B cell (primary cell): ENCODE measurements at regions not wholly inside any gene's neighbourhood (a gene's known extent, or its start where the extent isn't known, plus 50 kb on each side); places are given as distances from the start of the nearest gene placed in this dataset.

Source experiments
- ATAC-seq: fragments of 200-7000 bp; cut with Tn5 transposase; one replicate; pipeline ENCODE4 v1.10.0; 2021; ENCODE audit warnings: low read depth, mild to moderate bottlenecking, moderate number of reproducible peaks, moderate library complexity
- CTCF ChIA-PET: fragments of 350-600 bp; sonication (Branson Sonifier 250); formaldehyde crosslinking; loops from one replicate; lab custom pipeline; 2021; ENCODE audit warnings: antibody characterized with exemption, inconsistent platforms; lab: Charles Lee
- POLR2A ChIA-PET: fragments of 350-600 bp; sonication (Branson Sonifier 250); formaldehyde crosslinking; loops from one replicate; lab custom pipeline; 2021; ENCODE audit warnings: antibody characterized with exemption; lab: Charles Lee
- DNase-seq: peaks from one replicate; pipeline ENCODE4 v3.0.0; 2013
- H2AFZ ChIP-seq: 2 replicates; pipeline ENCODE4 v1.6.1; 2012; ENCODE audit warnings: mild to moderate bottlenecking, low read depth, low read length; ENCODE audit not compliant: insufficient read depth, poor library complexity, severe bottlenecking
- H3K27ac ChIP-seq, 2 donors: 1 replicate in 1 of 2; 2 replicates in 1 of 2; pipeline ENCODE4 v1.5.1; 2012 to 2013; ENCODE audit warnings: low read length in 2 of 2, mild to moderate bottlenecking in 2 of 2, moderate library complexity in 1 of 2
- H3K27me3 ChIP-seq, 4 experiments: fragments of 200-600 bp in 1 of 4; sonication (generic) in 1 of 4; replicated peaks in 1 of 4; 1 replicate in 2 of 4; 2 replicates in 2 of 4; pipeline versions ENCODE4 v1.6.1 to v1.7.0; 2013 to 2016; ENCODE audit warnings: low read length in 3 of 4, mild to moderate bottlenecking in 2 of 4, mixed read lengths in 1 of 4, moderate library complexity in 1 of 4; ENCODE audit not compliant: insufficient read depth in 4 of 4, control insufficient read depth in 3 of 4; ENCODE audit errors: control extremely low read depth in 1 of 4
- H3K36me3 ChIP-seq, 2 experiments: replicated peaks in 1 of 2; 1 replicate in 1 of 2; 2 replicates in 1 of 2; pipeline versions ENCODE4 v1.6.1 to v1.7.1; 2013; ENCODE audit warnings: low read length in 1 of 2; ENCODE audit not compliant: insufficient read depth in 2 of 2, control insufficient read depth in 1 of 2; ENCODE audit errors: control extremely low read depth in 1 of 2, extremely low read depth in 1 of 2
- H3K4me1 ChIP-seq, 2 donors: fragments of 200-600 bp in 1 of 2; sonication (generic) in 1 of 2; 1 replicate in 1 of 2; 2 replicates in 1 of 2; pipeline versions ENCODE4 v1.5.1 to v1.6.1; 2013 to 2017; ENCODE audit warnings: low read length in 2 of 2; ENCODE audit not compliant: control insufficient read depth in 2 of 2, insufficient read depth in 2 of 2
- H3K4me2 ChIP-seq: replicated peaks from 2 replicates; pipeline ENCODE3; 2012; ENCODE audit warnings: mild to moderate bottlenecking, low read depth, low read length; ENCODE audit not compliant: poor library complexity, severe bottlenecking
- H3K4me3 ChIP-seq, 5 experiments: fragments of 200-600 bp in 1 of 5; sonication (generic) in 1 of 5; 1 replicate in 3 of 5; 2 replicates in 2 of 5; pipeline versions ENCODE4 v1.5.1 to v1.7.0; 2011 to 2016; ENCODE audit warnings: low read length in 4 of 5, mild to moderate bottlenecking in 4 of 5, low read depth in 2 of 5, control low read depth in 1 of 5, moderate library complexity in 1 of 5; ENCODE audit not compliant: insufficient read depth in 1 of 5; ENCODE audit errors: control extremely low read depth in 1 of 5, extremely low read depth in 1 of 5
- H3K79me2 ChIP-seq: fragments of 200-600 bp; sonication (generic); one replicate; pipeline ENCODE4 v1.6.0; 2016; ENCODE audit warnings: low read length; ENCODE audit not compliant: control insufficient read depth, insufficient read depth
- H3K9ac ChIP-seq: fragments of 200-600 bp; sonication (generic); 2 replicates; pipeline ENCODE4 v1.6.1; 2017; ENCODE audit warnings: mild to moderate bottlenecking, low read length, moderate library complexity
- H3K9me3 ChIP-seq, 3 donors: one replicate each; pipeline versions ENCODE4 v1.6.1 to v1.7.1; 2013; ENCODE audit warnings: low read length in 2 of 3; ENCODE audit not compliant: control insufficient read depth in 2 of 3, insufficient read depth in 1 of 3; ENCODE audit errors: control extremely low read depth in 1 of 3
- H4K20me1 ChIP-seq: 2 replicates; pipeline ENCODE4 v1.6.0; 2012; ENCODE audit warnings: mild to moderate bottlenecking, low read length; ENCODE audit not compliant: insufficient read depth, control insufficient read depth, poor library complexity, severe bottlenecking
- H3K27ac Mint-ChIP-seq: one replicate; pipeline ENCODE4 v1.8.0; 2021; ENCODE audit warnings: mixed read lengths
- H3K27me3 Mint-ChIP-seq: one replicate; pipeline ENCODE4 v1.8.0; 2021; ENCODE audit warnings: mixed read lengths
- H3K4me1 Mint-ChIP-seq: one replicate; pipeline ENCODE4 v1.8.0; 2021; ENCODE audit warnings: mixed read lengths
- H3K4me3 Mint-ChIP-seq: one replicate; pipeline ENCODE4 v1.8.0; 2021; ENCODE audit warnings: mixed read lengths
- H3K9me3 Mint-ChIP-seq: one replicate; pipeline ENCODE4 v1.8.0; 2022; ENCODE audit warnings: mixed read lengths; ENCODE audit not compliant: insufficient read depth
- CTCF ChIP-seq: fragments of 200-600 bp; IDR thresholded peaks from one replicate; pipeline ENCODE4 v1.8.0; 2022; ENCODE audit warnings: antibody characterized with exemption, mild to moderate bottlenecking
- EZH2 ChIP-seq: IDR thresholded peaks from 2 replicates; pipeline ENCODE4 v1.6.1; 2012; ENCODE audit warnings: borderline replicate concordance, low read depth, mild to moderate bottlenecking, moderate library complexity, low read length; ENCODE audit not compliant: insufficient read depth, poor library complexity, severe bottlenecking
- whole genome bisulfite sequencing: methylation state at CpG from one replicate; pipeline ENCODE4 v1.1.5; 2013; ENCODE audit warnings: missing lambda C conversion rate; ENCODE audit not compliant: insufficient coverage; 5-methylcytosine and 5-hydroxymethylcytosine counted together
- intact Hi-C: fragments of 100-400 bp; cut with micrococcal nuclease; formaldehyde crosslinking; loops from one replicate; pipeline ENCODE4 v1.10.0; 2022

DNA sequence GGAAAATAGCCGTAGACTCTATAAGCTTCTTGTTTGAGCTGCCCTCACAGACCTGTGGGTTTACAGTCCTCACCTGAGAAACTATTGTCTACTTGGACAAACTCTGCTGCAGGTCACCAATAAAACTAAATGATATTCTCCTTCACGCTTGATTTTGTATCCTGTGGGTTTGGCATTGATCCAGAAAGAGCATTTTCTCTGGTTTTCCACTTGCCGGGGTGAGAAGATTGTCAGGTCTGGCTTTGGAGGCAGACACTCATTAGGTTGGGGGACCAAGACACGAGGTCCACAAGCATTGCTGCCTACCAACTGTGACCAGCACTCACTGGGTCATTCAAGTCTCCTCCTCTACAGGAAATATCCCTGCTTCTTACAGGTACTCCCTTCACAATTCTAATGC is 68.5 kb downstream of the CDC14C start:
- H3K27me3 ChIP-seq: no peaks in the 10 kb centered on the region
- TF ChIP-seq CTCF (no peak), EZH2 (no peak)
- no peak overlapping the region for H3K27ac Mint-ChIP-seq

GRCh38 chr7:49001610-49002033 is 77.3 kb downstream of the CDC14C start:
- H3K36me3 ChIP-seq: no peaks in the 10 kb centered on the region
- H3K9me3 ChIP-seq: peaks cover 0 to 3% (median 0%) of the 10 kb centered on the region in 3 donors
- H3K27ac Mint-ChIP-seq: no peak overlapping the region
- no peak overlapping the region for H3K27ac ChIP-seq
- POLR2A ChIA-PET: no interaction called here
- no peaks in the 10 kb centered on the region for H3K4me1 Mint-ChIP-seq
- 13% methylated on average over 1 of the region's 1 CpG for WGBS
- H2AFZ ChIP-seq: no peak overlapping the region
- H3K4me3 Mint-ChIP-seq: no peak overlapping the region
- peaks cover 2% of the 10 kb centered on the region for H3K9me3 Mint-ChIP-seq
- H3K27me3 ChIP-seq: no peaks in the 10 kb centered on the region
- H3K4me2 ChIP-seq: no peak overlapping the region
- intact Hi-C loops: no loop called here
- no peak for ATAC-seq
- CTCF ChIA-PET: no interaction called here
- no peak overlapping the region for H3K4me3 ChIP-seq
- no peaks in the 10 kb centered on the region for H3K4me1 ChIP-seq
- no peak for DNase-seq
- no peaks in the 10 kb centered on the region for H3K79me2 ChIP-seq
- no peaks in the 10 kb centered on the region for H4K20me1 ChIP-seq
- TF ChIP-seq EZH2 (no peak), CTCF (no peak)
- no peaks in the 10 kb centered on the region for H3K27me3 Mint-ChIP-seq
- no peak overlapping the region for H3K9ac ChIP-seq

More for the DNA sequence above, 68.5 kb downstream of the CDC14C start:
- Histone ChIP-seq H3K4me3 (no peak overlapping the region), H2AFZ (no peak overlapping the region), H3K4me2 (no peak overlapping the region), H3K79me2 (no peaks in the 10 kb centered on the region), H3K9me3 (no peaks in the 10 kb centered on the region), H3K4me1 (no peaks in the 10 kb centered on the region), H3K9ac (no peak overlapping the region), H4K20me1 (no peaks in the 10 kb centered on the region), H3K27ac (no peak overlapping the region), H3K36me3 (no peaks in the 10 kb centered on the region)
- Mint-ChIP-seq H3K4me3 (no peak overlapping the region), H3K4me1 (no peaks in the 10 kb centered on the region), H3K9me3 (peaks cover 3% of the 10 kb centered on the region), H3K27me3 (no peaks in the 10 kb centered on the region)
- ATAC-seq (no peak), DNase-seq (no peak)
- WGBS: 50% methylated on average over 1 of the region's 4 CpGs
- ChIA-PET POLR2A (no interaction called here), CTCF (no interaction called here)
- intact Hi-C loops: no loop called here
